Karpas-422 (cell line): ENCODE measurements at regions not wholly inside any gene's neighbourhood (a gene's known extent, or its start where the extent isn't known, plus 50 kb on each side); places are given as distances from the start of the nearest gene placed in this dataset.

Experiments
- DNase-seq: peaks from one replicate; pipeline ENCODE4 v3.0.0-alpha.2; 2015
- H2AFZ ChIP-seq: fragments of 200-600 bp; sonication (generic); 2 replicates; pipeline ENCODE4 v1.6.1; 2014; ENCODE audit warnings: antibody characterized with exemption, low read length, mixed read lengths
- H3K27ac ChIP-seq: fragments of 200-600 bp; sonication (generic); 2 replicates; pipeline ENCODE4 v1.5.1; 2014; ENCODE audit warnings: mild to moderate bottlenecking, low read length, moderate library complexity
- H3K27me3 ChIP-seq: fragments of 200-600 bp; sonication (generic); 2 replicates; pipeline ENCODE4 v1.6.1; 2014; ENCODE audit warnings: low read length, mixed read lengths
- H3K36me3 ChIP-seq: fragments of 200-600 bp; sonication (generic); 2 replicates; pipeline ENCODE4 v1.6.1; 2014; ENCODE audit warnings: low read length, mixed read lengths; ENCODE audit not compliant: insufficient read depth
- H3K4me1 ChIP-seq: fragments of 200-600 bp; sonication (generic); 2 replicates; pipeline ENCODE4 v1.6.1; 2014; ENCODE audit warnings: mild to moderate bottlenecking, low read length, mixed read lengths
- H3K4me2 ChIP-seq: fragments of 200-600 bp; sonication (generic); 2 replicates; pipeline ENCODE4 v1.6.1; 2014; ENCODE audit warnings: low read length, low read depth, mild to moderate bottlenecking; ENCODE audit not compliant: poor library complexity, severe bottlenecking
- H3K4me3 ChIP-seq: fragments of 200-600 bp; sonication (generic); 2 replicates; pipeline ENCODE4 v1.5.1; 2014; ENCODE audit warnings: mild to moderate bottlenecking, antibody characterized with exemption, low read length, mixed read lengths
- H3K79me2 ChIP-seq: fragments of 200-600 bp; sonication (generic); 2 replicates; pipeline ENCODE4 v1.6.1; 2014; ENCODE audit warnings: mild to moderate bottlenecking, low read length, mixed read lengths
- H3K9ac ChIP-seq: fragments of 200-600 bp; sonication (generic); 2 replicates; pipeline ENCODE4 v1.6.0; 2014; ENCODE audit warnings: low read length
- H3K9me2 ChIP-seq: fragments of 200-600 bp; sonication (generic), shearing (Covaris generic); replicated peaks from 2 replicates; pipeline ENCODE4 v1.6.0; 2014; ENCODE audit warnings: mild to moderate bottlenecking, low read length, moderate library complexity; ENCODE audit not compliant: insufficient read depth
- H3K9me3 ChIP-seq: fragments of 300-700, 200-600 bp; sonication (generic); 2 replicates; pipeline ENCODE4 v1.6.1; 2014; ENCODE audit warnings: low read length, mixed read lengths
- H4K20me1 ChIP-seq: fragments of 200-600 bp; sonication (generic); 2 replicates; pipeline ENCODE4 v1.6.1; 2014; ENCODE audit warnings: mild to moderate bottlenecking, antibody characterized with exemption, low read length, low read depth; ENCODE audit not compliant: insufficient read depth

GRCh38 chr21:24910591-24910990 lies 696.7 kb downstream of the MRPL39 start:
- Histone ChIP-seq H3K9me2 (no peaks in the 10 kb centered on the region), H3K9me3 (no peaks in the 10 kb centered on the region; the same call in 1 of the 2 replicates), H2AFZ (no peak overlapping the region), H3K9ac (no peak overlapping the region), H3K4me3 (no peak overlapping the region), H3K4me1 (no peaks in the 10 kb centered on the region), H3K36me3 (no peaks in the 10 kb centered on the region), H3K4me2 (no peak overlapping the region), H3K79me2 (no peaks in the 10 kb centered on the region), H3K27me3 (no peaks in the 10 kb centered on the region), H4K20me1 (no peaks in the 10 kb centered on the region), H3K27ac (no peak overlapping the region)
- DNase-seq = no peak

GRCh38 chr21:24903994-24904635 lies 703.2 kb downstream of the MRPL39 start:
- DNase-seq = no peak
- Histone ChIP-seq H3K4me1 (no peaks in the 10 kb centered on the region), H3K79me2 (no peaks in the 10 kb centered on the region), H3K9me2 (no peaks in the 10 kb centered on the region), H3K4me2 (no peak overlapping the region), H3K36me3 (no peaks in the 10 kb centered on the region), H3K9ac (no peak overlapping the region), H2AFZ (no peak overlapping the region), H4K20me1 (no peaks in the 10 kb centered on the region), H3K4me3 (no peak overlapping the region), H3K27ac (no peak overlapping the region), H3K9me3 (no peaks in the 10 kb centered on the region; the same call in 1 of the 2 replicates), H3K27me3 (no peaks in the 10 kb centered on the region)

- Histone ChIP-seq H3K79me2 (no peaks in the 10 kb centered on the region), H3K27ac (no peak overlapping the region), H3K36me3 (no peaks in the 10 kb centered on the region), H3K4me2 (no peak overlapping the region), H3K9me2 (no peaks in the 10 kb centered on the region), H4K20me1 (no peaks in the 10 kb centered on the region), H3K4me3 (no peak overlapping the region), H3K27me3 (no peaks in the 10 kb centered on the region), H2AFZ (no peak overlapping the region), H3K9me3 (peaks cover 3% of the 10 kb centered on the region), H3K4me1 (no peaks in the 10 kb centered on the region), H3K9ac (no peak overlapping the region)
- DNase-seq = no peak
Observed at GRCh38 chr21:24899138-24899537, 708.1 kb downstream of the MRPL39 start.

- Histone ChIP-seq H3K27ac (no peak overlapping the region), H3K79me2 (no peaks in the 10 kb centered on the region), H4K20me1 (no peaks in the 10 kb centered on the region), H3K9me2 (no peaks in the 10 kb centered on the region), H2AFZ (no peak overlapping the region), H3K4me2 (no peak overlapping the region), H3K4me1 (no peaks in the 10 kb centered on the region), H3K9me3 (peaks cover 3% of the 10 kb centered on the region), H3K9ac (no peak overlapping the region), H3K27me3 (no peaks in the 10 kb centered on the region), H3K4me3 (no peak overlapping the region), H3K36me3 (no peaks in the 10 kb centered on the region)
- no peak for DNase-seq
Observed at GRCh38 chr21:24897883-24898282, 709.4 kb downstream of the MRPL39 start.

GRCh38 chr21:24896735-24897124 lies 710.6 kb downstream of the MRPL39 start:
- Histone ChIP-seq H3K27ac (no peak overlapping the region), H2AFZ (no peak overlapping the region), H3K27me3 (no peaks in the 10 kb centered on the region), H3K9ac (no peak overlapping the region), H3K36me3 (no peaks in the 10 kb centered on the region), H3K9me2 (no peaks in the 10 kb centered on the region), H3K9me3 (peaks cover 9% of the 10 kb centered on the region), H3K4me2 (no peak overlapping the region), H3K79me2 (no peaks in the 10 kb centered on the region), H3K4me3 (no peak overlapping the region), H4K20me1 (no peaks in the 10 kb centered on the region), H3K4me1 (no peaks in the 10 kb centered on the region)
- no peak for DNase-seq

- Histone ChIP-seq H4K20me1 (no peaks in the 10 kb centered on the region), H3K27me3 (no peaks in the 10 kb centered on the region), H3K27ac (no peak overlapping the region), H3K9me3 (peaks cover 9% of the 10 kb centered on the region), H2AFZ (no peak overlapping the region), H3K9me2 (no peaks in the 10 kb centered on the region), H3K79me2 (no peaks in the 10 kb centered on the region), H3K4me2 (no peak overlapping the region), H3K36me3 (no peaks in the 10 kb centered on the region), H3K4me3 (no peak overlapping the region), H3K9ac (no peak overlapping the region), H3K4me1 (no peaks in the 10 kb centered on the region)
- no peak for DNase-seq
Observed at GRCh38 chr21:24895885-24896734, 711.2 kb downstream of the MRPL39 start.

- Histone ChIP-seq H3K4me2 (no peak overlapping the region), H3K9ac (no peak overlapping the region), H3K79me2 (no peaks in the 10 kb centered on the region), H3K9me2 (no peaks in the 10 kb centered on the region), H3K27ac (no peak overlapping the region), H4K20me1 (no peaks in the 10 kb centered on the region), H2AFZ (no peak overlapping the region), H3K9me3 (peaks cover 9% of the 10 kb centered on the region), H3K27me3 (no peaks in the 10 kb centered on the region), H3K4me3 (no peak overlapping the region), H3K36me3 (no peaks in the 10 kb centered on the region), H3K4me1 (no peaks in the 10 kb centered on the region)
- no peak for DNase-seq
Observed at GRCh38 chr21:24894324-24894723, 713.0 kb downstream of the MRPL39 start.

- Histone ChIP-seq H4K20me1 (no peaks in the 10 kb centered on the region), H3K27ac (no peak overlapping the region), H3K27me3 (no peaks in the 10 kb centered on the region), H3K9me3 (peaks cover 20% of the 10 kb centered on the region), H3K36me3 (no peaks in the 10 kb centered on the region), H3K9me2 (no peaks in the 10 kb centered on the region), H3K9ac (no peak overlapping the region), H2AFZ (no peak overlapping the region), H3K79me2 (no peaks in the 10 kb centered on the region), H3K4me3 (no peak overlapping the region), H3K4me1 (no peaks in the 10 kb centered on the region), H3K4me2 (no peak overlapping the region)
- DNase-seq = no peak
Observed at GRCh38 chr21:24890021-24890420, 717.3 kb downstream of the MRPL39 start.
